PC-9 (cell line): ENCODE measurements at regions not wholly inside any gene's neighbourhood (a gene's known extent, or its start where the extent isn't known, plus 50 kb on each side); places are given as distances from the start of the nearest gene placed in this dataset.

Experiments
- BruUV-seq: library from RNA; stranded (reverse); fragments of 400-500 nt; replicated peaks from 2 replicates; lab custom pipeline; 2021; lab: Mats Ljungman, UMichigan
- CTCF ChIA-PET: fragments of 300-600 bp; sonication (Branson Sonifier 250); formaldehyde crosslinking; loops from one replicate; lab custom pipeline; 2022; ENCODE audit warnings: antibody characterized with exemption; lab: Charles Lee
- POLR2A ChIA-PET: fragments of 300-600 bp; sonication (Branson Sonifier 250); formaldehyde crosslinking; loops from one replicate; lab custom pipeline; 2022; ENCODE audit warnings: antibody characterized with exemption; ENCODE audit not compliant: unreplicated experiment; lab: Charles Lee
- DNase-seq, 2 experiments: peaks; one replicate each; pipeline versions ENCODE4 v3.0.0 to v3.0.0-alpha.2; 2015 to 2022; ENCODE audit warnings: mixed read lengths in 1 of 2
- H2AFZ ChIP-seq: fragments of 200-600 bp; sonication (generic); 2 replicates; pipeline ENCODE4 v1.8.1; 2017; ENCODE audit warnings: antibody characterized with exemption
- H3F3A ChIP-seq: fragments of 200-600 bp; sonication (generic); 2 replicates; pipeline ENCODE4 v1.8.1; 2017; ENCODE audit warnings: antibody characterized with exemption, mild to moderate bottlenecking, low read depth; ENCODE audit not compliant: insufficient read depth
- H3K27ac ChIP-seq: fragments of 200-600 bp; sonication (generic); 2 replicates; pipeline ENCODE4 v1.6.1; 2016; ENCODE audit warnings: mixed run types
- H3K27me3 ChIP-seq: fragments of 200-600 bp; sonication (generic); 2 replicates; pipeline ENCODE4 v1.6.1; 2016; ENCODE audit warnings: low read depth, mixed run types; ENCODE audit not compliant: insufficient read depth
- H3K36me3 ChIP-seq: fragments of 200-600 bp; sonication (generic); 2 replicates; pipeline ENCODE4 v1.6.1; 2016; ENCODE audit warnings: low read depth, mixed run types
- H3K4me1 ChIP-seq: fragments of 200-600 bp; sonication (generic); replicated peaks from 2 replicates; pipeline ENCODE4 v1.6.1; 2016; ENCODE audit warnings: mixed run types; ENCODE audit not compliant: insufficient read depth
- H3K4me2 ChIP-seq: fragments of 200-600 bp; sonication (generic); 2 replicates; pipeline ENCODE4 v1.6.1; 2017; ENCODE audit warnings: mixed run types
- H3K4me3 ChIP-seq: fragments of 200-600 bp; sonication (generic); 2 replicates; pipeline ENCODE4 v1.6.1; 2016; ENCODE audit warnings: mixed run types
- H3K79me2 ChIP-seq: fragments of 200-600 bp; sonication (generic); 2 replicates; pipeline ENCODE4 v1.6.1; 2017; ENCODE audit warnings: low read depth, mixed run types
- H3K9me2 ChIP-seq: fragments of 200-600 bp; sonication (generic); 2 replicates; pipeline ENCODE4 v1.8.1; 2017; ENCODE audit warnings: mild to moderate bottlenecking; ENCODE audit not compliant: insufficient read depth
- H3K9me3 ChIP-seq: fragments of 200-600 bp; sonication (generic); 2 replicates; pipeline ENCODE4 v1.8.1; 2016; ENCODE audit warnings: low read depth; ENCODE audit not compliant: insufficient read depth
- H4K20me1 ChIP-seq: fragments of 200-600 bp; sonication (generic); 2 replicates; pipeline ENCODE4 v1.8.1; 2017; ENCODE audit not compliant: insufficient read depth
- EZH2 ChIP-seq: fragments of 200-600 bp; sonication (generic); IDR thresholded peaks from 2 replicates; pipeline ENCODE4 v1.8.0; 2017; ENCODE audit warnings: antibody characterized with exemption, low read depth
- intact Hi-C: fragments of 100-400 bp; cut with micrococcal nuclease; formaldehyde crosslinking; loops from one replicate; pipeline ENCODE4 v1.10.0; 2022; ENCODE audit not compliant: unreplicated experiment
- TF ChIP-seq, protein P1 (sequence below): fragments of 200-600 bp; sonication (generic); conservative IDR thresholded peaks from 2 replicates; pipeline ENCODE4 v1.6.1; 2017; ENCODE audit warnings: mixed run types, antibody characterized with exemption, mild to moderate bottlenecking, moderate library complexity

DNA sequence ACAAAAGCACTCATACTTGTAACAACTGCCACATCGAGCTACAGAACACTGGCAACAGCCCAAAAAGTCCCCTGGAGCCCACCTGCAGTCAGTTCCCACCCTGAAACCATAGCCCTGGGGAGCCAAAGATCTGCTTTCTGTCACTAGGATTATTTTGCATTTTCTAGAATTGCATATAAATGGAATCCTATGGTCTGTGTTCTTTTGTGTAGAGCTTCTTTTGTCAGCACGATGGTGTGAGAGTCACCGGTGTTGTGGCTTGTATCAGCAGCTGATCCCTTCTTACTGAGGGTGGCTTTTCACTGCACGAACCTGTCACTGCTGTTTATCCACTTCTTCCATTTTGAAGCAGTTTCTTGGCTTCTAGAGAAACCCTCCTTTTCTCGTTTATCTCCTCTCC is 60.1 kb upstream of the PRR23E start:
- no peak for DNase-seq
- ChIA-PET CTCF (no interaction called here), POLR2A (no interaction called here)
- no peak overlapping the region for H3K4me2 ChIP-seq
- no peak overlapping the region for H3K4me3 ChIP-seq
- H4K20me1 ChIP-seq: no peaks in the 10 kb centered on the region
- no peaks in the 10 kb centered on the region for H3K4me1 ChIP-seq
- H2AFZ ChIP-seq: no peak overlapping the region
- TF ChIP-seq, protein P1, sequence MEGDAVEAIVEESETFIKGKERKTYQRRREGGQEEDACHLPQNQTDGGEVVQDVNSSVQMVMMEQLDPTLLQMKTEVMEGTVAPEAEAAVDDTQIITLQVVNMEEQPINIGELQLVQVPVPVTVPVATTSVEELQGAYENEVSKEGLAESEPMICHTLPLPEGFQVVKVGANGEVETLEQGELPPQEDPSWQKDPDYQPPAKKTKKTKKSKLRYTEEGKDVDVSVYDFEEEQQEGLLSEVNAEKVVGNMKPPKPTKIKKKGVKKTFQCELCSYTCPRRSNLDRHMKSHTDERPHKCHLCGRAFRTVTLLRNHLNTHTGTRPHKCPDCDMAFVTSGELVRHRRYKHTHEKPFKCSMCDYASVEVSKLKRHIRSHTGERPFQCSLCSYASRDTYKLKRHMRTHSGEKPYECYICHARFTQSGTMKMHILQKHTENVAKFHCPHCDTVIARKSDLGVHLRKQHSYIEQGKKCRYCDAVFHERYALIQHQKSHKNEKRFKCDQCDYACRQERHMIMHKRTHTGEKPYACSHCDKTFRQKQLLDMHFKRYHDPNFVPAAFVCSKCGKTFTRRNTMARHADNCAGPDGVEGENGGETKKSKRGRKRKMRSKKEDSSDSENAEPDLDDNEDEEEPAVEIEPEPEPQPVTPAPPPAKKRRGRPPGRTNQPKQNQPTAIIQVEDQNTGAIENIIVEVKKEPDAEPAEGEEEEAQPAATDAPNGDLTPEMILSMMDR: no peak
- TF ChIP-seq EZH2: no peak
- no peaks in the 10 kb centered on the region for H3F3A ChIP-seq
- H3K79me2 ChIP-seq: no peaks in the 10 kb centered on the region
- no peaks in the 10 kb centered on the region for H3K9me2 ChIP-seq
- intact Hi-C loops: no loop called here
- no TSS peak for BruUV-seq
- H3K9me3 ChIP-seq: no peaks in the 10 kb centered on the region
- H3K36me3 ChIP-seq: no peaks in the 10 kb centered on the region
- H3K27ac ChIP-seq: no peak overlapping the region
- peaks cover 43% of the 10 kb centered on the region for H3K27me3 ChIP-seq

GRCh38 chr3:127133971-127134370 is 59.0 kb upstream of the PRR23E start:
- H4K20me1 ChIP-seq: no peaks in the 10 kb centered on the region
- H3K36me3 ChIP-seq: no peaks in the 10 kb centered on the region
- peaks cover 41% of the 10 kb centered on the region for H3K27me3 ChIP-seq
- no peak overlapping the region for H3K27ac ChIP-seq
- no peak for TF ChIP-seq EZH2
- TF ChIP-seq, protein P1: no peak
- H3K4me3 ChIP-seq: no peak overlapping the region
- H3F3A ChIP-seq: no peaks in the 10 kb centered on the region
- H3K79me2 ChIP-seq: no peaks in the 10 kb centered on the region
- no peak overlapping the region for H2AFZ ChIP-seq
- no peaks in the 10 kb centered on the region for H3K4me1 ChIP-seq
- CTCF ChIA-PET: no interaction called here
- POLR2A ChIA-PET: no interaction called here
- H3K4me2 ChIP-seq: no peak overlapping the region
- intact Hi-C loops: no loop called here
- no peaks in the 10 kb centered on the region for H3K9me3 ChIP-seq
- no TSS peak for BruUV-seq
- no peaks in the 10 kb centered on the region for H3K9me2 ChIP-seq
- DNase-seq: no peak

DNA sequence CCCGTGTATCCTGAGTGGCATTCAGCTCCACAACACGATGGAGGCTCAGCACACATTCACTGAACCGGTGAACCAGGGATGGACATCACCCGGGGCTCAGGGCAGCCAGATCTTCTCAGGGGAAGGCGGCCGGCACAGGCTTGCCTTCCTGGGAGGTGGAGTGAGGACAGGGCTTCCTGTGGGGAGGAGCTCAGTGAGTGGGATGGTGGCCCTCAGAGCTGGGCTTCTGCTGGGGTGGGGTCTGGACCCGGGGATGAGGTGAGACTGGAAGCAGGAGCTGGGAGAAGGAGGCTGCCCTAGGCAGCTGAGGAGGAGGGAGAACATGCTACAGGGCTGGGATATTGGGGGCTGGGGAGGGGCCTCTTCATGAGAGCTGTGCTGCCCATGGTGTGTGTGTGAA is 58.5 kb upstream of the PRR23E start:
- Histone ChIP-seq H4K20me1 (no peaks in the 10 kb centered on the region), H3K9me3 (no peaks in the 10 kb centered on the region), H3K27me3 (peaks cover 41% of the 10 kb centered on the region), H3K36me3 (no peaks in the 10 kb centered on the region), H3F3A (no peaks in the 10 kb centered on the region), H3K4me1 (no peaks in the 10 kb centered on the region), H3K27ac (no peak overlapping the region), H2AFZ (no peak overlapping the region), H3K4me3 (no peak overlapping the region), H3K79me2 (no peaks in the 10 kb centered on the region), H3K4me2 (no peak overlapping the region), H3K9me2 (no peaks in the 10 kb centered on the region)
- intact Hi-C loops: no loop called here
- ChIA-PET POLR2A (no interaction called here), CTCF (no interaction called here)
- BruUV-seq: no TSS peak
- TF ChIP-seq, protein P1: no peak
- TF ChIP-seq EZH2: no peak
- DNase-seq: no peak
